ENCODE measurements at regions not wholly inside any gene's neighbourhood (a gene's known extent, or its start where the extent isn't known, plus 50 kb on each side); places are given as distances from the start of the nearest gene placed in this dataset.

- no peak for DNase-seq
Observed at GRCh38 chr1:216846339-216846738, 123.1 kb upstream of the ESRRG start.

DNA sequence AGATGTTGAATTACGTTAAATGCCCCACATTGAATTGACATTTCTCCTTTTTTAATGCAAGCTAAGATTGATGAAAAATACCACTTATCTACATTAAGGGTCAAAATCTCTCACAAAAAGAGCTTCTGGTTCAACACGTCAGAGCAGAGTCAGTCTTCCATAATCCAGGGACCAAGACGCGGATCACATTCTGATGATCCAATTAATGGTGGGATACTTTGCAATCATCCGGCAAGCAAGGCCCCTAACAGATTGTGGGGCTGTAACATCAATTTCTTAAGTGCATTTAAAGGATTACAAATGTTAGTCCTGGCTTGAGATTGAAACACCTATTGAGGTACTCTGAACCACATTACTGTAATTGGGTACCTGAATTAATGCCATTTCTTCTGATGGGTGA, 120.2 kb upstream of the ESRRG start:
- DNase-seq: no peak

DNA sequence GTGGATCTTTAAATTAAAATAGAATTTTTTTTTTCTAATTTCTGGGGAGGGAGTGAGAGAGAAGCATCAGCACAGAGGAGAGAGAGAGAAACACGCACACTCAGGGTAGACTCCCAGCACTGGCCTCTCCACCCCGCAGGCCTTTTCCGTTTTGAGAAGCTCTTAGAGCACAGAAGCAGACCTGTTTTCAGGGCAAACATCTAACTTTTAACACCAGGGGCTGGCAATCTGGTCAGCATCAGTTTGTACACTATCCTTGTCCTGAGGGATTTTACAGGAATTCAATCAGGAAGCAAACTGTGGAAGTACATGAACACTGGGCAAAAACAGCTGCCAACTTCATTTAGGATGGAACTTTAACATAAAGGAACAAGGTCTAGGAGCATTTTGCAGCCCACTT, 117.9 kb upstream of the ESRRG start:
- no peak for DNase-seq

DNA sequence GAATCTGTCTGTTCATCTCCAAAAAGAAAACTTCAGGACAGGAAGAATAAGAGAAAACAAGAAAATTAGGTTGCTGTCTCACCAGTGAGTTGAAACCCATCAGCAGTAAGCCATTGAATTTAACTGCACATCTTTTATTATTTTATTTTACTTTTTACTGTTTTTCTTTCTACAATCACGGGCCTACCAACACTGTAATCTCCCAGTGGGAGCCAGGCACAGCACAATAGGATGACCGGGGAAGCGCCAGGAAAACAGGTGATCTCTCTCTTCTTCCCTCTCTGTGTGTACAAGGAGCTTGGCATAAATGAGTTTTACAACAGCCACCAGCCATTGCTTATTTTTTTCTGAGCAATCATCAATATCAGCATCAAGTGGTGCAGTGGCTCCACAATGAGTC, 113.1 kb upstream of the ESRRG start:
- no peak for DNase-seq

- no peak for DNase-seq
Observed at GRCh38 chr1:216833509-216833908, 110.3 kb upstream of the ESRRG start.

GRCh38 chr1:216832192-216832591, 109.0 kb upstream of the ESRRG start:
- no peak for DNase-seq

- no peak for DNase-seq
Observed at GRCh38 chr1:216830424-216831210, 107.4 kb upstream of the ESRRG start.

DNA sequence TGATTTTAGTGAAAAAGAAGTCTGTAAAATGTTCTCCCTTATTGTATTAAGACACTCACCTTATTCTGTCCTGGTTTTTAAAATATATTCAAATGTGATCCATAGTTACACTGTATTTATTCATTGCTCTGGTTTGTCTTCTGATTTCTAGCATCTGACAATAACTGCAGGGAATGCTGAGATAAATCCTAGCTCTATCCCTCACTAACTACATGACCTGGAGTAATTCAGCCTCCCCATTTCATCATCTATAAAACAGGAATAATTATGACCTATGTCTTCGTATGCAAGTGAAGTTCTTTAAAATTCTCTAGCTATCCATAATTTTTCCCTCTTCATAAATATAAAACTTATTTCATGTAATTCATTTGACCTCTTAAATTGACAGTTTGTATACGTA, 104.0 kb upstream of the ESRRG start:
- no peak for DNase-seq

- DNase-seq: no peak
Observed at GRCh38 chr1:216826646-216827045, 103.4 kb upstream of the ESRRG start.

DNA sequence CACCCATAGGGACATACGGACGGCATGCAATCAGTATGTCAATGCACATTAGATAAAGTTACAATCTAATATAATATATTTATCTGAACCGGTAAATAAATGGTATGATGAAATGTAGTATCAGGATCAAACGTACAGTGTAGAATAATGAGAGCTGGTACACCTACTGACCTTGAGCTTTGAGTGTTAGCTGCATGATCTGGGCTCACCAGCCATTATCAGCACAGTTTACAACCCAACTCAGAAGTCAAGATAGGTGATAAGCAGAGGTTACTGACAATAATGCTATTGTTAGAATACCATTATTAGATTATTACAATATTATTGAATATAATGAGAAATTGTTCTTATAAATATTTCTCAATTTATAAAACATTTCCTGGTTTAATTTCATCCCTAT, 103.0 kb upstream of the ESRRG start:
- DNase-seq: no peak

DNA sequence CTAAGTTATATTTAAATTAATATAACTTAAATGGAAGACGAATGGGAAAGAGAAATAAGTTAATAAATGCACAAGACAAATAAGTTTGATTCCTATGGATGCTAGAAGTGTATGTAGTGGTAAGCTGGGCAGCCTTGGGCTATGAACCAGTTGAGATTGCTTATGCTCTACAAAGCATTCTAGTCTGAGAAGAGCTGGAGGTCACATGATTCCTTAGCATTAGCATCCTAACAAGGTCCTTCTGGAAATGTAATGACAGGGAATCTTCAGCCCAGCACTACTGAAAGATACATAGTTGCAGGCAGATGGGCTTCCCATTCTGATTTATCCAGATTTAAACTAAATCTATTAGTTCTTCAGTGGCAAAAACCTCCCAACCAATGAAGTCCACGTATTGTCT, 102.3 kb upstream of the ESRRG start:
- DNase-seq: no peak

DNA sequence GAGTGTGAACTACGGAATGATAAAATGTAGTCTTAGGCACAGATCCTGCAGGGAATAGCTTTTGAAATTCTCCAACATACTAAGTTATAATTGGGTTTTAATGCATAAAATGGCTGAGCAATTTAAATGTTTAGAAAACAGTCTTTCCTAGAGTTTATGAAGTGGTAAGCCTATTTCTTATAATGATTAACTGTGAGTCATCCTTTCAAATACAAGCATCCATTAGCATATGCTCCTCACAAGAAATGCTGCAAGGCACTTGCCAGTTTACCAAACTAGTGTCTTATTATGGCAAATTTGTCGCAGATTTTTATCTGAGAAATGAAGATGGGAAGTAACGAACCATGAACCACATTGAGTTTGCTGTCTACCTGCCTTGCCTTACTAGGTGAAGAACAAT, 101.3 kb upstream of the ESRRG start:
- DNase-seq: no peak

DNA sequence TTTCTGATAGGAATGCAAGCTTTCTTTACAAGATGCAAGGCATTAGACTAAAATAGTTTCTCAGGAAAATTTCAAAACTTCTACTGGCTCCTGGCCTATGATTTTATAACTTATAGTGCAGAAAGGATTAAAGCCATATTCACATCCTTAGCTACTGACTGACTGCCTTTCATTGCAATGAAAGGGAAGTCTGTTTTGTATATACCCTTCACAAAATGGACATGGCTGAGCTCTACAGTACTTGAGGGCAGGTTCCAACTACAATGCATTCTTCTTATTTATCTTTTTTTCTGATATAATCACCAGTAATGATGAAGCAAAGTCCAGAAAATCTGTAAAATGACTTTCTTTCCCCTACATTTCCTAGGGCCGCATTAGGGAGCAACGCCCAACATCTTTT, 100.5 kb upstream of the ESRRG start:
- DNase-seq: no peak

DNA sequence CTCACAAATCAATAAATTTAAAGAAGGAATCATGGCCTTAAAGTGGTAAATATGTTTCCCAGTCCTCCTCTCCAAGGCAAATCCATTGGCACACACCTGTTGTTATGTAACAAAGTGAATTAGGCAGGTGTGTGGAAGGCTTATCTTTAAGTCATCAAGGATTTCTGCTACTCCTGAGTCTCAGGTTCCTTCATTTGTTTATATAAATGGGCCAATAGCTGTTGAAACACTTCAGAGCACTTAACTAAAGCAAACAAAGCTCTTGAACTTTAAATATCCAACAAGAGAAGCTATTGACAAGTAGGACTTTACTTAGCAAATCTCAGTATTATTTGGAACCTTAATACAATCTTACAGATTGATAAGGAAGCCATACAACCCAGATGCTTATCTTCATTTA, 99.3 kb upstream of the ESRRG start:
- peak; percentile 64 for DNase-seq

GRCh38 chr1:216820345-216820744, 97.1 kb upstream of the ESRRG start:
- no peak for DNase-seq

- DNase-seq: peak; percentile 2
Observed at GRCh38 chr1:216818284-216818683, 95.1 kb upstream of the ESRRG start.

GRCh38 chr1:216815260-216816131, 92.3 kb upstream of the ESRRG start:
- peak; percentile 43 for DNase-seq

- no peak for DNase-seq
Observed at GRCh38 chr1:216814576-216815259, 91.5 kb upstream of the ESRRG start.

DNA sequence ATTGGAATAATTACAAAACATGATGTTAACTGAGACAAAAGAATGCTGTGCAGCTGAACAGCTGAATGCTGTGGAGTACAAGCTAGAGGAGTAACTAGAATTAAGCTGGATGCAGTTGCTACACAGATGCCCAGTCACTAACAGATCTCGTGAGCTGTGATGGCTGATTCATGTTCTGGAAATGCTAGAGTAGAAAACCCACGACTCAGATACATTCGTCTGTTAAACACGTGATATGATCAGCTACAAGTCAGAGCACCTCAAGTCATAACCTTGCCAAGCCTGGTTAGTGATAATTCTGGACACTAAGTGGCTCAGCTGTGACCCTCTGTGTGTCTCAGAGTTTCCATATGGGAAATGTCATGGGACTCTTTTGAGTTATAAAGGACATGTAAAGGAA, 89.7 kb upstream of the ESRRG start:
- no peak for DNase-seq

GRCh38 chr1:216809649-216810048, 86.4 kb upstream of the ESRRG start:
- DNase-seq: no peak

DNA sequence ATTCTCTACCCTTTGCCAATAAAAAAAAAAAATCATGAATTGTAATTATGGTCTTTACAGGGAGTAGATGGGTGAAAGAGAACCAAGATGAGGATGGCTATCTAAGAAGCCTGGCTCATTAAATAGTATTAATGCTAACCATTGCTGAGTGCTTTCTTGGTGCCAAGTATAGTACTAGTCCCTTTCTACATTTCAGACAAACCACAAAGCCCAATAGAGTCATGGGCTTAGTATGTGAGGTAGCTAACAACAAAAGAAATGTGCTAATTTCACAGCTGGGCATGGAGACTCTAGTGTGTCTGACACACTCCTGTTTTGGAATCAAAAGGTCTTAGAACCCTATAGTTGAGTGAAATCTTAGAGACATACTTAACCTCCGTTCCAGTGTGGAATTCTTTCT, 84.5 kb upstream of the ESRRG start:
- DNase-seq: no peak

DNA sequence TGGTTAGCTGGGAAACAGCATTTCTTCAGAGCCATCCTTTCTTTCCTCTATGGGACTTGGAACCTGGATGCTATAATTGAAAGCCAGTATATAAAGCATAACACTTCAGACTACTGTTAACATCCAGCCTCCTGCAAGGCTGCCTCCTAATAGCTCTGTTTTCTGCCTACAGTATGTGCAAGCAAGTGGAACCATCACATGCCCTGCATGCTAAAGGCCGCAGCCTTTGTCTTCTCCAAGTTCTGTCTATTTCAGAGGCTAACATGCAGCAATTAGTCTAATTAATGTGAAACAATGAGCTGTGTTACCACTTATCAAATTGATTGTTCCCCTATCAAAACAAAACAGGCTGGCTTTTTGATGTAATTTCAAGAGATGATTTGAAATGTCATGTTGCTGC, 82.7 kb upstream of the ESRRG start:
- no peak for DNase-seq

DNA sequence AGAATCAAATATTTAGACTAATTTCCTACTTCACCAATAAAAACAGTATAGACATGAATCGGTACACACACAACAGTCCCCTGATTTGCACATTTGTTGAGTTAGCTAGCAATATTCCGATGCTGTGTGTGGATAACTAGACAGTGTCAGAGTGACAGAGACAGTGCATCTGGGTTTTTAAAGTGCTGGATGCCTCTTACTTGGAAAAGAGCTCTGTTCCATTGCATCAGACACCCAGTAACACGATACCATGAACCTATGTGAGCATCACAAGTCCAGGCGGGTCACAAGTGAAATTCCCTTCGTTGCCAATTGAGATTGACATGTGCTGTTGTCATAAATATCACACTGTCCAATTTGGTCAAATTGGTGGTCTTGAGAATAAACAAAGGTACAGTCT, 82.0 kb upstream of the ESRRG start:
- no peak for DNase-seq

DNA sequence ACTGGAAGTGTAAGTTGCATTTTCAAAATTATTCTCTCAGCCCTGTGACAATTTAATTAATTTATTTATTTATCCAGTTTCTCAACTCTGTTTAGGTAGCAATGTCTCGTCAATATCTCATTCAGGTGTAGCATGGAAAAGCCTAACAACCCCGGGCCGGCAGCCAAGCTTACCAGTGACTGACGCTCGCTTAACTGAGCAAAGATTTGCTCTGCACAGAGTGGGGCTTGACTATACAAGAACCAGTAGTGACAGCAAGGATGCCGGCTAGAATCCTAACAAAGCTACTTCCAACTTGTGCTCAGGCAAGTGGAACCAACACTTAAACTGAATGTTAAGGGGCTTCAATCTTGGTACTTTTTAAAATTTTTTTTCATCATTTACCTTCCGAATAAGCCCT, 80.9 kb upstream of the ESRRG start:
- peak; percentile 3 for DNase-seq

All from NCI-H2029 (cell line).